Endothelial cell of umbilical vein (primary cell): ENCODE measurements at regions not wholly inside any gene's neighbourhood (a gene's known extent, or its start where the extent isn't known, plus 50 kb on each side); places are given as distances from the start of the nearest gene placed in this dataset.

Source experiments
- BruUV-seq: library from RNA; stranded (reverse); fragments of 400-500 nt; replicated peaks from 2 replicates; lab custom pipeline; 2021; lab: Mats Ljungman, UMichigan
- CTCF ChIA-PET: fragments of 300-600, 350-600 bp; sonication (Branson Sonifier 250); formaldehyde crosslinking; loops from one replicate; lab custom pipeline; 2021; ENCODE audit warnings: antibody characterized with exemption, inconsistent platforms; lab: Charles Lee
- POLR2A ChIA-PET: fragments of 300-600, 350-600 bp; sonication (Branson Sonifier 250); formaldehyde crosslinking; loops from one replicate; lab custom pipeline; 2021; ENCODE audit warnings: antibody characterized with exemption, inconsistent platforms; lab: Charles Lee
- DNase-seq: peaks from one replicate; pipeline ENCODE4 v3.0.0-alpha.2; 2011; ENCODE audit warnings: low read depth, low spot score
- FAIRE-seq: peaks from 2 replicates; lab custom pipeline; 2011; peaks lifted over from hg19 to GRCh38; lab: Jason Lieb, UNC
- H2AFZ ChIP-seq: 2 replicates; pipeline ENCODE4 v1.6.0; 2012; ENCODE audit warnings: low read depth, low read length, control low read depth, inconsistent platforms
- H3K27ac ChIP-seq: 2 replicates; pipeline ENCODE4 v1.5.1; 2011; ENCODE audit warnings: low read depth, mild to moderate bottlenecking, control low read depth, low read length, moderate library complexity; ENCODE audit not compliant: insufficient read depth
- H3K27me3 ChIP-seq, 2 experiments: 2 replicates each; pipeline versions ENCODE4 v1.6.0 to v1.6.1; 2011; ENCODE audit warnings: low read length in 2 of 2, mixed read lengths in 1 of 2; ENCODE audit not compliant: control insufficient read depth in 2 of 2, insufficient read depth in 2 of 2
- H3K36me3 ChIP-seq, 2 experiments: 2 replicates in 1 of 2; 3 replicates in 1 of 2; pipeline ENCODE4 v1.5.1; 2011; ENCODE audit warnings: low read length in 2 of 2, mild to moderate bottlenecking in 1 of 2, moderate library complexity in 1 of 2; ENCODE audit not compliant: control insufficient read depth in 2 of 2, insufficient read depth in 2 of 2; ENCODE audit errors: extremely low read depth in 1 of 2
- H3K4me1 ChIP-seq: 3 replicates; pipeline ENCODE4 v1.5.1; 2011; ENCODE audit warnings: mild to moderate bottlenecking, low read length; ENCODE audit not compliant: control insufficient read depth, insufficient read depth; ENCODE audit errors: extremely low read depth
- H3K4me2 ChIP-seq: 2 replicates; pipeline ENCODE4 v1.6.1; 2011; ENCODE audit warnings: low read length, control low read depth, mixed read lengths; ENCODE audit not compliant: insufficient read depth
- H3K4me3 ChIP-seq, 3 experiments: fragments of 200-600 bp in 1 of 3; sonication (generic), shearing (Covaris generic) in 1 of 3; replicated peaks in 1 of 3; 2 replicates each; pipeline ENCODE4 v1.5.1; 2011 to 2016; ENCODE audit warnings: control low read depth in 3 of 3, low read length in 3 of 3, mild to moderate bottlenecking in 2 of 3, inconsistent platforms in 1 of 3, low read depth in 1 of 3, moderate library complexity in 1 of 3; ENCODE audit not compliant: insufficient read depth in 1 of 3
- H3K79me2 ChIP-seq: 2 replicates; pipeline ENCODE4 v1.6.0; 2012; ENCODE audit warnings: low read length, inconsistent platforms; ENCODE audit not compliant: control insufficient read depth, insufficient read depth
- H3K9ac ChIP-seq: replicated peaks from 2 replicates; pipeline ENCODE3; 2011; ENCODE audit warnings: low read length, control low read depth; ENCODE audit not compliant: insufficient read depth; ENCODE audit errors: extremely low read depth
- H3K9me1 ChIP-seq: replicated peaks from 3 replicates; pipeline ENCODE4 v1.6.0; 2011; ENCODE audit warnings: mild to moderate bottlenecking, low read length; ENCODE audit not compliant: control insufficient read depth, insufficient read depth; ENCODE audit errors: extremely low read depth
- H3K9me3 ChIP-seq: replicated peaks from 2 replicates; pipeline ENCODE4 v1.5.1; 2012; ENCODE audit warnings: low read length, inconsistent platforms; ENCODE audit not compliant: control insufficient read depth, insufficient read depth
- H4K20me1 ChIP-seq: replicated peaks from 2 replicates; pipeline ENCODE3; 2011; ENCODE audit warnings: mild to moderate bottlenecking, low read length; ENCODE audit not compliant: control insufficient read depth, insufficient read depth; ENCODE audit errors: extremely low read depth
- CTCF ChIP-seq, 2 donors: IDR thresholded peaks; 1 replicate in 1 of 2; 2 replicates in 1 of 2; pipeline ENCODE4 v1.5.1; 2011; ENCODE audit warnings: low read length in 2 of 2, mild to moderate bottlenecking in 2 of 2, moderate library complexity in 2 of 2, control low read depth in 1 of 2, inconsistent platforms in 1 of 2, low read depth in 1 of 2; ENCODE audit not compliant: insufficient read depth in 1 of 2; ENCODE audit errors: extremely low read depth in 1 of 2
- EZH2 ChIP-seq: IDR thresholded peaks from 2 replicates; pipeline ENCODE4 v1.6.1; 2012; ENCODE audit warnings: borderline replicate concordance, low read depth, mild to moderate bottlenecking, moderate library complexity, low read length, inconsistent platforms; ENCODE audit not compliant: severe bottlenecking
- FOS ChIP-seq: IDR thresholded peaks from 2 replicates; pipeline ENCODE4 v1.6.1; 2011; ENCODE audit warnings: mild to moderate bottlenecking, low read length, moderate library complexity, borderline replicate concordance; ENCODE audit not compliant: insufficient read depth
- GATA2 ChIP-seq: IDR thresholded peaks from 2 replicates; pipeline ENCODE4 v1.7.0; 2011; ENCODE audit warnings: low read depth, mild to moderate bottlenecking, moderate library complexity, mixed read lengths, low read length; ENCODE audit not compliant: insufficient read length, insufficient read depth
- JUN ChIP-seq: IDR thresholded peaks from 2 replicates; pipeline ENCODE4 v1.6.1; 2011; ENCODE audit warnings: borderline replicate concordance, low read depth; ENCODE audit not compliant: insufficient read length, insufficient read depth
- MAX ChIP-seq: IDR thresholded peaks from 2 replicates; pipeline ENCODE4 v1.6.1; 2011; ENCODE audit not compliant: insufficient read depth, insufficient read length
- MYC ChIP-seq: IDR thresholded peaks from one replicate; pipeline ENCODE4 v1.6.1; 2011; ENCODE audit warnings: mild to moderate bottlenecking, low read depth, low read length
- POLR2A ChIP-seq: IDR thresholded peaks from 2 replicates; pipeline ENCODE4 v1.6.1; 2012; ENCODE audit warnings: low read depth, mild to moderate bottlenecking, control low read depth, low read length
- POLR2AphosphoS5 ChIP-seq: IDR thresholded peaks from 2 replicates; pipeline ENCODE4 v1.6.1; 2012; ENCODE audit warnings: low read depth, mild to moderate bottlenecking, control low read depth, low read length, moderate library complexity; ENCODE audit not compliant: insufficient read depth
- dilution Hi-C: fragments of 300-500 bp; cut with MboI; formaldehyde crosslinking; loops from one replicate; pipeline ENCODE4 v1.15.0; 2019; ENCODE audit warnings: low sequenced_read_pairs; ENCODE audit not compliant: extremely low pct_ligation_motif_present
- intact Hi-C: fragments of 100-400 bp; cut with micrococcal nuclease; formaldehyde crosslinking; loops from one replicate; pipeline ENCODE4 v1.10.0; 2022

GRCh38 chr18:55866006-55866405 lies 278.0 kb upstream of the TCF4 start:
- TF ChIP-seq FOS (no peak), MAX (no peak), MYC (no peak), JUN (no peak), POLR2A (no peak), CTCF (IDR thresholded peaks at IDR 0.05; ENCODE audit: extremely low read depth in 1 of 2, insufficient read depth in 1 of 2, low read depth in 1 of 2, low read length in 2 of 2) (no peak), GATA2 (no peak), POLR2AphosphoS5 (no peak), EZH2 (no peak)
- no peak overlapping the region for H2AFZ ChIP-seq
- no peaks in the 10 kb centered on the region for H3K79me2 ChIP-seq
- H3K9me3 ChIP-seq: no peaks in the 10 kb centered on the region
- H3K36me3 ChIP-seq: no peaks in the 10 kb centered on the region
- no peaks in the 10 kb centered on the region for H3K27me3 ChIP-seq
- H3K4me3 ChIP-seq: no peak overlapping the region
- no peak overlapping the region for H3K27ac ChIP-seq
- H3K9ac ChIP-seq: no peak overlapping the region
- peaks cover 4% of the 10 kb centered on the region for H3K4me1 ChIP-seq
- DNase-seq: no peak
- H3K4me2 ChIP-seq: no peak overlapping the region
- CTCF ChIA-PET: no interaction called here
- POLR2A ChIA-PET: no interaction called here
- no peaks in the 10 kb centered on the region for H3K9me1 ChIP-seq
- no peak for FAIRE-seq
- H4K20me1 ChIP-seq: no peaks in the 10 kb centered on the region
- intact Hi-C loops: loop anchor here (10.0 kb wide), 4 partner anchors 119 to 709 kb away; no protein-coding TSS in a partner anchor
- dilution Hi-C loops: no loop called here
- no TSS peak for BruUV-seq
